ENCODE measurements at regions not wholly inside any gene's neighbourhood (a gene's known extent, or its start where the extent isn't known, plus 50 kb on each side); places are given as distances from the start of the nearest gene placed in this dataset.

DNA sequence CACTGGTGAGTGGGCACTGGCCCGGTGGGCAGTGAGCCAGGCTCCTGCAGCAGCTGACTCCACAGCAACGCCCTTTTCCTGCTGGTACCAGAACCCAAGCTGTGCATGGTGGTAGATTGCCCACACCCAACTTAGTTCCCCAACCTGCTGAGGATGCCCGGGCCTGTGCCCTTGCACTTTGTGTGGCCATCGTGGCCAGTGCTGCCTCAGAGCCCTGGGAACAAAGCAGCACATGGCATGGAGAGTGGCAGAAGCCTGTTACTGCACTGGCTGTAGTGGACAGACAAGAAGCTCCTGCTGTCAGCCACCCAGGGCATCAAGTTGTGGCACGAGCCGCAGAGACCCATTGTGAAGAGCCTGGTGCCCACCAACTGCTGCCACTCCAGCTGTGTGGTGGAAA is 612.9 kb downstream of the DNAH5 start:
- TF ChIP-seq SNAI2 (CRISPR knock-in tag; IDR thresholded peaks at IDR 0.05): no peak
- TF ChIP-seq RARB (CRISPR knock-in tag; IDR thresholded peaks at IDR 0.05): no peak
- TF ChIP-seq TCF4 (CRISPR knock-in tag; IDR thresholded peaks at IDR 0.05; ENCODE audit: borderline replicate concordance): no peak
- TF ChIP-seq, protein P1, sequence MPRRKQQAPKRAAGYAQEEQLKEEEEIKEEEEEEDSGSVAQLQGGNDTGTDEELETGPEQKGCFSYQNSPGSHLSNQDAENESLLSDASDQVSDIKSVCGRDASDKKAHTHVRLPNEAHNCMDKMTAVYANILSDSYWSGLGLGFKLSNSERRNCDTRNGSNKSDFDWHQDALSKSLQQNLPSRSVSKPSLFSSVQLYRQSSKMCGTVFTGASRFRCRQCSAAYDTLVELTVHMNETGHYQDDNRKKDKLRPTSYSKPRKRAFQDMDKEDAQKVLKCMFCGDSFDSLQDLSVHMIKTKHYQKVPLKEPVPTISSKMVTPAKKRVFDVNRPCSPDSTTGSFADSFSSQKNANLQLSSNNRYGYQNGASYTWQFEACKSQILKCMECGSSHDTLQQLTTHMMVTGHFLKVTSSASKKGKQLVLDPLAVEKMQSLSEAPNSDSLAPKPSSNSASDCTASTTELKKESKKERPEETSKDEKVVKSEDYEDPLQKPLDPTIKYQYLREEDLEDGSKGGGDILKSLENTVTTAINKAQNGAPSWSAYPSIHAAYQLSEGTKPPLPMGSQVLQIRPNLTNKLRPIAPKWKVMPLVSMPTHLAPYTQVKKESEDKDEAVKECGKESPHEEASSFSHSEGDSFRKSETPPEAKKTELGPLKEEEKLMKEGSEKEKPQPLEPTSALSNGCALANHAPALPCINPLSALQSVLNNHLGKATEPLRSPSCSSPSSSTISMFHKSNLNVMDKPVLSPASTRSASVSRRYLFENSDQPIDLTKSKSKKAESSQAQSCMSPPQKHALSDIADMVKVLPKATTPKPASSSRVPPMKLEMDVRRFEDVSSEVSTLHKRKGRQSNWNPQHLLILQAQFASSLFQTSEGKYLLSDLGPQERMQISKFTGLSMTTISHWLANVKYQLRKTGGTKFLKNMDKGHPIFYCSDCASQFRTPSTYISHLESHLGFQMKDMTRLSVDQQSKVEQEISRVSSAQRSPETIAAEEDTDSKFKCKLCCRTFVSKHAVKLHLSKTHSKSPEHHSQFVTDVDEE (CRISPR knock-in tag; IDR thresholded peaks at IDR 0.05): no peak
- no peak for ATAC-seq

DNA sequence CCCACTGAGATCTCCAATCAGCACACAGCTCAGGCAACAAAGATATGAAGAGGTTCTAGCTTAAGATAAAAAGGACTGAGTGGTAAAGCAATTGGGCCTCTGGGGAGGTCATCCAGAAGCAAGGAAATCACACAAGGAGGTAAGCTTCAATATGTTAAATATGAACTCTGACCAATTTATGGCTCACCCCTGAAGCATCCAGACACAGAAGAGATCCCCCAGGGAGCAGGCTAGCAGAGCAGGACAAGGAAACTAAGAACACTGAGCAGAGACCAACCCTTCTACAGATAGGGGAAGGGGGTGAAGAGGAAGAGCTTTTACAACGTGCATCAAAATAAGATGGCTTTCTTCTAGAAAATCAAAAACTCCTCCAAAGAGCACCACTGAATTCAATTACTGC is 616.2 kb downstream of the DNAH5 start:
- TF ChIP-seq ZFP3 (CRISPR knock-in tag; IDR thresholded peaks at IDR 0.05) (no peak), TOX (CRISPR knock-in tag; IDR thresholded peaks at IDR 0.05; ENCODE audit: borderline replicate concordance) (no peak), TCF4 (CRISPR knock-in tag; IDR thresholded peaks at IDR 0.05; ENCODE audit: borderline replicate concordance) (no peak), ZNF70 (CRISPR knock-in tag; IDR thresholded peaks at IDR 0.05) (no peak), OSR1 (CRISPR knock-in tag; IDR thresholded peaks at IDR 0.05) (no peak), ZFP30 (CRISPR knock-in tag; IDR thresholded peaks at IDR 0.05) (no peak), ZC3H10 (CRISPR knock-in tag; IDR thresholded peaks at IDR 0.05) (no peak), ISL1 (CRISPR knock-in tag; IDR thresholded peaks at IDR 0.05) (no peak), BACH2 (CRISPR knock-in tag; IDR thresholded peaks at IDR 0.05; ENCODE audit: borderline replicate concordance) (no peak), ESRRG (CRISPR knock-in tag; IDR thresholded peaks at IDR 0.05) (no peak)
- TF ChIP-seq, protein P2, sequence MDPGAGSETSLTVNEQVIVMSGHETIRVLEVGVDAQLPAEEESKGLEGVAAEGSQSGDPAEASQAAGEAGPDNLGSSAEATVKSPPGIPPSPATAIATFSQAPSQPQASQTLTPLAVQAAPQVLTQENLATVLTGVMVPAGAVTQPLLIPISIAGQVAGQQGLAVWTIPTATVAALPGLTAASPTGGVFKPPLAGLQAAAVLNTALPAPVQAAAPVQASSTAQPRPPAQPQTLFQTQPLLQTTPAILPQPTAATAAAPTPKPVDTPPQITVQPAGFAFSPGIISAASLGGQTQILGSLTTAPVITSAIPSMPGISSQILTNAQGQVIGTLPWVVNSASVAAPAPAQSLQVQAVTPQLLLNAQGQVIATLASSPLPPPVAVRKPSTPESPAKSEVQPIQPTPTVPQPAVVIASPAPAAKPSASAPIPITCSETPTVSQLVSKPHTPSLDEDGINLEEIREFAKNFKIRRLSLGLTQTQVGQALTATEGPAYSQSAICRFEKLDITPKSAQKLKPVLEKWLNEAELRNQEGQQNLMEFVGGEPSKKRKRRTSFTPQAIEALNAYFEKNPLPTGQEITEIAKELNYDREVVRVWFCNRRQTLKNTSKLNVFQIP (CRISPR knock-in tag; IDR thresholded peaks at IDR 0.05; ENCODE audit: borderline replicate concordance, low read depth): no peak
- no peak for ATAC-seq

DNA sequence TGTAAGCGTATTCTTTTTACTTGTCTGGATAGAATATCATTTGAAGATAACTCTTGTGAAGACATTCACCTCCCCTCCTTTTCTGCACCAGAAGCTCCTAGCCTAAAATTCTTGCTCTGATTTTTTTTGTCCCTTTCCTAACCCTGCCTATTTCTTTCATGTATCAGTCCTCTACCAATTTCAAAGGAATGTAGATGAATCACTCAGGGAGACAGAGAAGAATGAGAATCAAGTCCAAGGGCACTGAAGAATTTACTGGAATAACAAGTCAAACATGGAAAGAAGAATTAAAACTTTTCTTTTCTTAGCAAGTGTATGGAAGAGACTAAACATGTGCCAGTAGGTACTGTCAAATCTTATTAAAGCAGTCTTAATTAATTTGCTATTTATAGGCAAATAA is 618.7 kb downstream of the DNAH5 start:
- no peak for ATAC-seq
- TF ChIP-seq, protein P3, sequence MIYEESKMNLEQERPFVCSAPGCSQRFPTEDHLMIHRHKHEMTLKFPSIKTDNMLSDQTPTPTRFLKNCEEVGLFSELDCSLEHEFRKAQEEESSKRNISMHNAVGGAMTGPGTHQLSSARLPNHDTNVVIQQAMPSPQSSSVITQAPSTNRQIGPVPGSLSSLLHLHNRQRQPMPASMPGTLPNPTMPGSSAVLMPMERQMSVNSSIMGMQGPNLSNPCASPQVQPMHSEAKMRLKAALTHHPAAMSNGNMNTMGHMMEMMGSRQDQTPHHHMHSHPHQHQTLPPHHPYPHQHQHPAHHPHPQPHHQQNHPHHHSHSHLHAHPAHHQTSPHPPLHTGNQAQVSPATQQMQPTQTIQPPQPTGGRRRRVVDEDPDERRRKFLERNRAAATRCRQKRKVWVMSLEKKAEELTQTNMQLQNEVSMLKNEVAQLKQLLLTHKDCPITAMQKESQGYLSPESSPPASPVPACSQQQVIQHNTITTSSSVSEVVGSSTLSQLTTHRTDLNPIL (CRISPR knock-in tag; IDR thresholded peaks at IDR 0.05; ENCODE audit: low read depth): no peak
- TF ChIP-seq, protein P1 (CRISPR knock-in tag; IDR thresholded peaks at IDR 0.05): no peak
- TF ChIP-seq OSR1 (CRISPR knock-in tag; IDR thresholded peaks at IDR 0.05) (no peak), ZFP30 (CRISPR knock-in tag; IDR thresholded peaks at IDR 0.05) (no peak), ZC3H10 (CRISPR knock-in tag; IDR thresholded peaks at IDR 0.05) (no peak), ARNTL (CRISPR knock-in tag; IDR thresholded peaks at IDR 0.05; ENCODE audit: borderline replicate concordance, low read depth) (no peak)
- TF ChIP-seq, protein P2 (CRISPR knock-in tag; IDR thresholded peaks at IDR 0.05; ENCODE audit: borderline replicate concordance, low read depth): no peak

DNA sequence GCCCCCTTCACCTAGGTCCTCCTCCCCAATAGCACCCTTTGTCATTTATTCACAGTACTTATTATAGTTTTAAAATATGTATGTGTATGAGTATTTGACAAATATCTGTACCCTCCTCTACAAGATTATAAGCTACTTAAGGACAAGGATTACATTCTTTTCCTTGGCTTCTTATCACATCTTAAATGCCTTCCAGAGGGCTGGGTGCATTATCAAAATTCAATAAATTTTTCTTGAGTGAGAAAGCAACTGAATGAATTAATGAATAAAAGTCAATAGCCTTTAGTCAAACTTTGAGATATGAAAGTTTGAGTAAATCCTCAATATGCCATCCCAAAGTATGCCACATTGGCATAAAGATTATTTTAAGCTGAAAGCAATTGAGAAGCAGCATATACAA is 621.7 kb downstream of the DNAH5 start:
- no peak for ATAC-seq
- TF ChIP-seq TCF4 (CRISPR knock-in tag; IDR thresholded peaks at IDR 0.05; ENCODE audit: borderline replicate concordance): no peak
- no peak for TF ChIP-seq GLIS3 (CRISPR knock-in tag; IDR thresholded peaks at IDR 0.05)
- TF ChIP-seq ISL1 (CRISPR knock-in tag; IDR thresholded peaks at IDR 0.05): no peak
- TF ChIP-seq, protein P4, sequence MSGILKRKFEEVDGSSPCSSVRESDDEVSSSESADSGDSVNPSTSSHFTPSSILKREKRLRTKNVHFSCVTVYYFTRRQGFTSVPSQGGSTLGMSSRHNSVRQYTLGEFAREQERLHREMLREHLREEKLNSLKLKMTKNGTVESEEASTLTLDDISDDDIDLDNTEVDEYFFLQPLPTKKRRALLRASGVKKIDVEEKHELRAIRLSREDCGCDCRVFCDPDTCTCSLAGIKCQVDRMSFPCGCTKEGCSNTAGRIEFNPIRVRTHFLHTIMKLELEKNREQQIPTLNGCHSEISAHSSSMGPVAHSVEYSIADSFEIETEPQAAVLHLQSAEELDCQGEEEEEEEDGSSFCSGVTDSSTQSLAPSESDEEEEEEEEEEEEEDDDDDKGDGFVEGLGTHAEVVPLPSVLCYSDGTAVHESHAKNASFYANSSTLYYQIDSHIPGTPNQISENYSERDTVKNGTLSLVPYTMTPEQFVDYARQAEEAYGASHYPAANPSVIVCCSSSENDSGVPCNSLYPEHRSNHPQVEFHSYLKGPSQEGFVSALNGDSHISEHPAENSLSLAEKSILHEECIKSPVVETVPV (CRISPR knock-in tag; IDR thresholded peaks at IDR 0.05): no peak
- TF ChIP-seq PPARA (CRISPR knock-in tag; IDR thresholded peaks at IDR 0.05; ENCODE audit: borderline replicate concordance): no peak
- no peak for TF ChIP-seq ZNF8 (CRISPR knock-in tag; IDR thresholded peaks at IDR 0.05)
- TF ChIP-seq, protein P5, sequence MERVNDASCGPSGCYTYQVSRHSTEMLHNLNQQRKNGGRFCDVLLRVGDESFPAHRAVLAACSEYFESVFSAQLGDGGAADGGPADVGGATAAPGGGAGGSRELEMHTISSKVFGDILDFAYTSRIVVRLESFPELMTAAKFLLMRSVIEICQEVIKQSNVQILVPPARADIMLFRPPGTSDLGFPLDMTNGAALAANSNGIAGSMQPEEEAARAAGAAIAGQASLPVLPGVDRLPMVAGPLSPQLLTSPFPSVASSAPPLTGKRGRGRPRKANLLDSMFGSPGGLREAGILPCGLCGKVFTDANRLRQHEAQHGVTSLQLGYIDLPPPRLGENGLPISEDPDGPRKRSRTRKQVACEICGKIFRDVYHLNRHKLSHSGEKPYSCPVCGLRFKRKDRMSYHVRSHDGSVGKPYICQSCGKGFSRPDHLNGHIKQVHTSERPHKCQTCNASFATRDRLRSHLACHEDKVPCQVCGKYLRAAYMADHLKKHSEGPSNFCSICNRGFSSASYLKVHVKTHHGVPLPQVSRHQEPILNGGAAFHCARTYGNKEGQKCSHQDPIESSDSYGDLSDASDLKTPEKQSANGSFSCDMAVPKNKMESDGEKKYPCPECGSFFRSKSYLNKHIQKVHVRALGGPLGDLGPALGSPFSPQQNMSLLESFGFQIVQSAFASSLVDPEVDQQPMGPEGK (CRISPR knock-in tag; IDR thresholded peaks at IDR 0.05; ENCODE audit: borderline replicate concordance): no peak
- TF ChIP-seq CSDC2 (CRISPR knock-in tag; IDR thresholded peaks at IDR 0.05): no peak
- TF ChIP-seq ZNF70 (CRISPR knock-in tag; IDR thresholded peaks at IDR 0.05): no peak
- no peak for TF ChIP-seq ZNF565 (CRISPR knock-in tag; conservative IDR thresholded peaks at IDR 0.05; ENCODE audit: low read depth)
- TF ChIP-seq BACH2 (CRISPR knock-in tag; IDR thresholded peaks at IDR 0.05; ENCODE audit: borderline replicate concordance): no peak
- no peak for TF ChIP-seq RARB (CRISPR knock-in tag; IDR thresholded peaks at IDR 0.05)

Measured in SK-N-SH treated with all-trans-retinoic acid at 6 μM for 48 hours (cell line).